ENCODE measurements at regions not wholly inside any gene's neighbourhood (a gene's known extent, or its start where the extent isn't known, plus 50 kb on each side); places are given as distances from the start of the nearest gene placed in this dataset.
"Not testable (repeated sequence)": the region's sequence is repeated elsewhere in the genome, so short reads cannot be mapped to it uniquely, and the experiment has no call there.

DNA sequence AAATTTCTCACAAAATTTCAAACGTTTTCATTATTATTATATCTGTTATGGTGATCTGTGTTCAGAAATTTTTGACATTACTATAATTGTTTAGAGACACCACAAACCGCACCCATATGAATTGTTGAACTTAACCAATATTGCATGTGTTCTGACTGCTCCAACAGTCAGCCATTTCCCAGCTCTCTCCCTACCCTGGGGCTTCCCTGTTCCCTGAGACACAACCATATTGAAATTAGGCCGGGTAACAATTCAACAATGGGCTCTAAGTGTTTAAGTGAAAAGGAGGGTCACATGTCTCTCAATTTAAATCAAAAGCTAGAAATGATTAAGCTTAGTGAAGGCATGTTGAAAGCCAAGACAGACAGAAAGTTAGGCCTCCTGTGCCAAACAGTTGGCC, 424.0 kb downstream of the DSC3 start:
- DNase-seq: no peak

DNA sequence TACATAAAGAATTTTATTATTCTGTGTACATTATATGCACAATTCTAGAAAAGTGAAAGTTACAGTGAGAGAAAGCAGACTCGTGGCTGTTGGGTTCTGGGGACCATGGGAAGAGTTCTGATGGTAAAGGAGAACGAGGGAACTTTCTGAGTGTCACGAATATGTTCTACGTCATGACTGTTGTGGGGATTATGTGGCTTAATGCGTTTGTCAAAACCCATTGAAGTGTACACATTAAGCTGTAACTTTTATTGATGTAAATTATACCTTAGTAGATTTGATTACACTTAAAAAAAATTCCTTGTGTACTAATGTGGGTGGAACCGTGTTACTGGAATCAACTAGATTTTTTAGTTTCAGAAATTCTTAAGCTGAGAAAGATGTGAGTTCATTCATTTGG, 426.1 kb downstream of the DSC3 start:
- no peak for DNase-seq

DNA sequence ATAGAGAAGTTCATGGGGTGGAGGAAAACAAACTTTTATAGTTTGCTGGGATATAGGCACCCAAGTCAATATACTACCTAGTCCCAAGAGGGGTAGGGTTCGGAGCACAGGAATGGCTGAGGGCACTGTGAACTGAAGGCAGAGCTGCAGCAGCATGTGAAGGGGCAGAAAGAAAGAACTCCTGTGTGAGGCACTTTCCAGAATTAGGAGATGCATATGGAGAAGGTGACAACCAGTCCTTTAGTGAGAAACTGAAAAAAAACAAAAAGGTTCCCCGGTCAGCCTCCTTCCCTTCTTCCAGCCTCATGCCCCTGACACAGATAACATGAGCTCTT, 429.1 kb downstream of the DSC3 start:
- no peak for DNase-seq

DNA sequence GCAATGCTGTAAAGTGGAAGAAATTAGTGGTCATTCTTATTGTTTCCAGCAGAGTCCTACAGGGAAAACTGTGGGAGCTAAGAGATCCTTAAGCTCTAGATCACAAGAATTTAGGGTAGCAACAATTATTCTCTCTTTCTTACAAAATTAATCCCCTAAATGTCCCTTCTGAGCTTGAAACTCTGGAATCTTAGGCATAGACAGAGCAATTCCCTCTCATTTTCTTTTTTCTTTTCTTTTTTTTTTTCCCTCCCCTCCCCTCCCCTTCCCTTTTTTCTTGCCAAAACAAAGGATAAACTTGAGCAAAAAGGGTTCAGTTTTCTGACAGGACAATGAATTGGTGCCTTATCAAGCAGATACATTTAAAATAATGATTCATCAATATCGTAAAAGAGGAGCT, 441.0 kb downstream of the DSC3 start:
- DNase-seq: no peak

DNA sequence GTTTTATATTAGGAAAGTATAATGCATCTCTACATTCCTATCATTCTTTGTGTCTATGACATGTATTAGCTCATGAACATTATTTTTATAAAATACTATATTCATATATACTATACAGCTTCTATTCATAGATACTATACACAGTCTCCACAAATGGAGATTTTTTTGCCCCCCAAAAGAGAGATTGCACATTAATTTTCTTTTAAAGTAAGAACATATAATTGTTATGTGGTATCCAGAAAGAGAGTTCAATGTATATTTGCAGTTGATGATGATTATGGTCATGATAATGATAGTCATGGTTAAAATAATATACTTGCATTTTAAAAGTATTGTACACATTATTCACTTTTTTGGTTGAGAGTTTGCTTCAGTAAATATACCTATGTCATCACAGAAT, 445.3 kb downstream of the DSC3 start:
- no peak for DNase-seq

DNA sequence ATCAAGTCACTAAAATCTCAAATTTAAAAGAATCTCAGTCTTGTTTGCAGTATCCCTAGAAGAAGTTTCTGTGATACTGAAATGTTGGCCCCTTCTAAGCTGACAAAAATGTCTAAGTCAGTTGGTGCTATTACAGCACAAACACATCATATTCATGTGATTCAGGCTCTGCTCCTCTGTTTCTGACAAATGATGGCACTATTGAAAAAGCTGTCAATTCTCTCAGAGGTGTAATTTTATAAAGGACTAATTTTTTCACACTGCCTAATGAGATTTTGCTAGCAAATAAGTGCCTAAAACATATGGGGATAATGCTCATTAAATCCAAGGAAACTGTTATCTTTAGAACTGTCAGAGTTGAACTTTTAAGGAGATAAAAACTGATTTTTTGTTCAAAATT, 445.9 kb downstream of the DSC3 start:
- DNase-seq: no peak

DNA sequence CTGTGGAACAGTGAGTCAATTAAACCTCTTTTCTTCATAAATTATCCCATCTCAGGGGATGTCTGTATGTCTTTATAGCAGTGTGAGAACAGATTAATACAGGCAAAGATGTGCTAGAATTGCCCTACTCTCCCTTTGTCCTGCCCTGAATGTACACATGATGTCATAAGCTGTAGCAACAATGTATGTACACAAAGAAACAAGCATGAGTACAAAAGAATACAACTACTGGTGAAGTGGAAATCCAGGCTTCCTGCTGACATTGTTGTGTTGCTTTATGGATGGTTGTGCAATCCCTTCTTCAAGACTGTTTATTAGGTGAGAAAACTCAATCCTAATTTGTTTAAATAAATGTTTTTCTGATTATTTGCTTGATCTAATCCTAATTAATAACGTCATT, 446.6 kb downstream of the DSC3 start:
- no peak for DNase-seq

DNA sequence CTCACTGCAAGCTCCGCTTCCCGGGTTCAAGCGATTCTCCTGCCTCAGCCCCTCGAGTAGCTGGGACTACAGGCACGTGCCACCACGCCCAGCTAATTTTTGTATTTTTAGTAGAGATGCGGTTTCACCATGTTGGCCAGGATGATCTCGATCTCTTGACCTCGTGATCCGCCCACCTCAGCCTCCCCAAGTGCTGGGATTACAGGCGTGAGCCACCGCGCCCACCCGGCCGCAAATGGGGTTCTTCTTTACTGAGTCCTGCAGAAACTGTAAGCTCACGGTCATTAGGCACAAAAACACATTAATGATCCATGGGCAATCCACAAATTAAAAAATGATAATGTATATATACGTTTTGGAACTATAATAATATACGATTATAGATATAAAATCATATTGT, 447.6 kb downstream of the DSC3 start:
- not testable (repeated sequence) for DNase-seq

DNA sequence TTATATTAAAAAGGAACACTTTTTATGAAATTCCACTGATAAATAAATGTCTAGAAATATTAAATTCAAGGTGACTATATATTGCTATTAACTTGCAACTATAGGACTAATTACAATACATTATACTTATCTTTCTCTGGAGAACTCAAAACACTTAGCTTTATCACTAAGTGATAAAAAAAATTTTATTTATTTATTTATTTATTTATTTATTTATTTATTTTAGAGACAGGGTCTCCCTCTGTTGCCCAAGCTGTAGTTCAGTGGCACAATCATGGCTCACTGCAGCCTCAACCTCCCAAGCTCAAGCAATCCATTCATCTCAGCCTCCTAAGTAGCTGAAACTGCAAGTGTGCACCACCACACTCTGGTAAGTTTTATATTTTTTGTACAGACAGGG, 451.1 kb downstream of the DSC3 start:
- DNase-seq: no peak

DNA sequence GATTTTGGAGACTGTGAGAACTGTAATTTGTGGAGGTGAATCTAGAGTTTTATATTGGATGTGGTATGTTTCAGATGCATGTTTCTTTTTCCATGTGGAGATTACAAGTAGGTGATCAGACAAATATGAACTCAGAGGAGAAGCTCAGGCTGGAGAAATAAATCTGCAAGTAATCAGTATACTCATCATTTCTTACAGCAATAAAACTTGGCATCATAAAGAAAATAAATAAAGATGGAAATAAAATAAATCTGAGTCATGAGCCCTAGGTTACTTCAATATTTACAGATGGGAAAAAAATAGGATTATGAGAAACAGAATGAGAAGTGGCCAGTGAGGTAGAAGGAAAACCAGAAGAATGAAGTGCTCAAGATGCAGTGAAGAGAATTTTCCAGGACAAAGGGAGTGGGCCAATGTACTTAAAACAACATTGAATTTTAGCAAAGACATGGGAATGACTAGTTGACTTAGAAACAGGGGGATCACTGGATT, 453.8 kb downstream of the DSC3 start:
- no peak for DNase-seq

DNA sequence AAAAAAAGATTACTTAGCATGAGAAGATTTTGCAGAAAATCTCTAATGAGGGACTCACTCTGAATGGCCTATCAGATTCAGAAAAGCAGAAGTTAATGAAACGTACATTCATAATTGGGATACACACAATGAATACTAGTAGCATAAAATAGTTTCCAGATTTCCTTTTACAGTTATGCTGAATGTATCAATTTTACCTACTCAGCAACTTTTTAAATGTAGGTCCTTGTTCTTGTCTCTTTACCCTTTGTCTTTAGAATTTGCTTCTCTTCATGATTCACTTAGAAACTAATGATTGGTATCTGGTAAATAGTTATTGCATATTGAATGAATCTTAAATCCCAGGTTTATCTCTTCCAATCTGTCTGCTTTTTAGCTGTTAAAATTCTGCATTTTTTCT, 458.8 kb downstream of the DSC3 start:
- DNase-seq: no peak

DNA sequence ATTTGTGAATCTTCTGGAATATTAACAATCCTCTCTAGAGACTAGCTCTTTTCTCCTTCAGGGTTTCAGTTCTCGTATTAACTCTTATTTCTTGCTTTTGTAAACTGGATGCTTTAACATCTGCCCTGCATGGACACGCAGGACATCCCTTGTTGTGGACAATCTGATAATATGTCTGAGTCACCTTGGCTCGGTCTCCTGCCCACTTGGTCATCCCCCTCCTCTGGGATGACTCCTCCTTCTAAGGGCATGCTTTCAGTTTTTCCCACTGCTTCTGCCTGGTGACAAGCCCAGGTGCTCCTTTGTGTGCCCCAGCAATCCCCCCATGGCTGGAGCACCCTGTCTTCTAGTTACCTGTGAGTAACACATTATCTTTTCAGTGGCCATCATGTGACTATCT, 460.5 kb downstream of the DSC3 start:
- DNase-seq: no peak

DNA sequence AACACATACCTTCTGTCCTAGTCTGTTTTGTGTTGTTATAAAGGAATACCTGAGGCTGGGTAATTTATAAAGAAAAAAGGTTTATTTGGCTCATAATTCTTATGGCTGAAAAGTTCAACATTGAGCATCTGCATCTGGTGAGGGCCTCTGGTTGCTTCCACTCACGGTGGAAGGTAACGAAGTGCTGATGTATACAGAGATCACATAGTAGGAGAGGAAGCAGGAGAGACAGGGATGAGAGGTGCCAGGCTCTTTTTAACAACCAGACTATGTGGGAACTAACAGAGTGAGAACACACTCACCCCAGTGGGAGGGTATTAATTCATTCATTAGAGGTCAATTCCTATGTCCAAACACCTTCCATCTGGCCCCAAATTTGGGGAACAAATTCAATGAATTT, 463.8 kb downstream of the DSC3 start:
- no peak for DNase-seq

DNA sequence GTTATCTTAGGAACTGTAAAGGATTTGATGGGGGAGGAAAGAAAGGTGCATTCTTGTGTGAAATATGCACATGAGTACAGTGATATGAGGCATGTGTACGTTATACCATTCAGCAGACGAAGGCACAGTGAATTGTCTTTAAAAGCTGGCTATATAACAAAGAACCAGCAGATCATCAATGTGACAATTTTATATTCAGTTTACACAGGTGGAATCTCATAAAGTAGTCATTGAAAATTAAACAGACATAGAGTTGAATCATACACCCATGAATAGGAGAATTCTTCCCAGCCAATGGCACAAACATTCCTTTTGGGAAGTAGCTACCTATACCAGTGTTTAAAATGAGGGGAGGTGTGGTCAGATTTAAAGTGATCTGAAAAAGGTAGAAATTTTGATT, 470.3 kb downstream of the DSC3 start:
- DNase-seq: no peak

DNA sequence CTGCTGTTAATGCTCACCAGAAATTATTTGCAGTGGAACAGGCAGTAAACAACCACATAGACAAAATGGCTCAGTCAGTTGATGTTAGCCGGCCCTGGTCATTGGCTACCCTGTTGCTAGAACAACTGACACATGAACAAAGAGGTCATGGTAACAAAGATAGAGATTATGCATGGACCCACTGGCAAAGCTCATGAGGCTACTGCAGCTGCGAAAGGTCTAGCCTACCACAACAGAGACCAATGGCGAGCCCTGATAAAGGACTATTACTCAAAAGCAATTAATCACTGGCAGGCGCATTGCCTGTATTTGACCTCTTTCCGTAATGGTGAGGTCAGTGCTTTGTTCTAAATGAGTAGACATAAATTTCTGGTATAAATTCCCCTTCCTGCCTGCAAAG, 474.2 kb downstream of the DSC3 start:
- DNase-seq: no peak

DNA sequence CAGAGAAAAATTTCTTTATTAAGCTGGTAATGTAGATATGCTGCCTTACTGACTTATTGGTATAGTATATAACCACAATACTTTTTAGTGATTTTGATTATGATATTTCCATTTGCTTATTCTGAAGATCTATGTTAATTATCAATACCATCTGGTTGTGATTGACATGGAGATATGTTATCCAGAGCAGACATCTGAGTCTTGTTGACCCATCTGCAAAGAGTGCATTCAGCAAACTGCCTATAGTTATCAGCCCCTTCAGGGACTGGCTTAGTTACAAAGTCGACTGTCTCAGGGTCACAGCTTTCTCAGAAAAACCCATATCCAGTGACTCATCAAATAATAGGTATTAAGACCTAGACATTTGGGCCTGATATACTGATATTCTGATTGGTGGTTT, 475.7 kb downstream of the DSC3 start:
- no peak for DNase-seq

DNA sequence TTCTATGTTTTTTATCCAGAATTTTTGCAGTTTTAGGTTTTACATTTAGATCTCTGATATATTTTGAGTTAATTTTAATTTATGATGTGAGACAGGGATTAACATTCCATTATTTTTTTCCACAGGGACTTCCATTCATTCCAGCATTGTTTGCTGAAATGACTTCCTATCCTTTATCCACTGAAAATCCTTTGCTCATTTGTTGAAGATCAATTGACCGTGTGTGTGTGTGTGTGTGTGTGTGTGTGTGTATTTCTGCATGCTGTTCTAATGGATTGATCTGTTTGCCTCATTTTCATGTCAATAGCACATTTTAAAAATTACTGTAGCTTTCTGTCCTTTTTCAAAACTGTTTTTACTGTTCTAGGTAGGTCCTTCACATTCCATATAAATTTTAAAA, 480.3 kb downstream of the DSC3 start:
- DNase-seq: no peak

DNA sequence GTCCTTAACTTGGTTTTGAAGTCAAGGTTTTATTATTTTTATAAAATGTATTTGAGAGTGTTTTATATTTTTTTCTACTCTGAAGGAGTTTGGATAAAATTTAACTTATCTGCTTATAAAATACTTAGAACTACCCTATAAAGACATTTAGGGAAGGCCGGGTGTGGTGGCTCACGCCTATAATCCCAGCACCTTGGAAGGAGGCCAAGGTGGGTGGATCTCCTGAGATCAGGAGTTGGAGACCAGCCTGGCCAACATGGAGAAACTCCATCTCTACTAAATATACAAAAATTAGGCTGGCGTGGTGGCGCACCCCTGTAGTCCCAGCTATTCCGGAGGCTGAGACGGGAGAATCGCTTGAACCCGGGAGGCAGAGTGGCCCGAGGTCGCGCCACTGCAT, 486.4 kb downstream of the DSC3 start:
- DNase-seq: no peak

DNA sequence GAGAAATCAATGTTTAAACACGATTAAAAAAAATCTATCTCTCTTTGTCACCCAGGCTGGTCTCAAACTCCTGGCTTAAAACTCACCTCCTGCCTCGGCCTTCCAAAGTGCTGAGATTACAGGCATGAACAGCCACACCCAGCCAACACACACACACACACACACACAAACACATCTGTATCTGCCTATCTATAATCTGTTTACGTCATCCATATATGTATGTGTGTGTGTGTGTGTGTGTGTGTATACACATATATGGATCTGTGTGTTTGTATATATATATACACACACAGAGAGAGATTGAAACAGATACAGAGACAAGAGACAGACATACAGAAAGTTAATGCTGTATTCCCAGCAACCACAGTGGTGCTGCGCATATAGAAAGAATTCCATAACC, 497.1 kb downstream of the DSC3 start:
- no peak for DNase-seq

DNA sequence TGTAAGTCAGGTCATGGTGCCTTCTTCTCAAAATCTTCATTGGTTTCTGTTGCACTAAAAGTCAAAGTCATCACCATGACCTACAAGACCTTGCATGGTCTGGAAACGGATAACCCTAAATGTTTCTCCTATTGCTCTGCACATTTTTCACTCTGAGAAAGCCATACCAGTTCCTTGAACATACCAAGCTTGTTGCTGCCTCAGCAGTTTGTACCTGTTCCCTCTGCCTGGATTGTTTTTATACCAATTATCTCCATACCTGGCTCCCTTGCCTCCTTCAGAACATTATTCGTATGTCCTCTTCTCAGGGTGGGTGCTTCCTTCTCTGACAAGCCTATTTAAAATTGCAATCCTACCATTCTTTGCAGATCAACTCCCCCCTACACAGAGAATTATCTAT, 498.4 kb downstream of the DSC3 start:
- no peak for DNase-seq

DNA sequence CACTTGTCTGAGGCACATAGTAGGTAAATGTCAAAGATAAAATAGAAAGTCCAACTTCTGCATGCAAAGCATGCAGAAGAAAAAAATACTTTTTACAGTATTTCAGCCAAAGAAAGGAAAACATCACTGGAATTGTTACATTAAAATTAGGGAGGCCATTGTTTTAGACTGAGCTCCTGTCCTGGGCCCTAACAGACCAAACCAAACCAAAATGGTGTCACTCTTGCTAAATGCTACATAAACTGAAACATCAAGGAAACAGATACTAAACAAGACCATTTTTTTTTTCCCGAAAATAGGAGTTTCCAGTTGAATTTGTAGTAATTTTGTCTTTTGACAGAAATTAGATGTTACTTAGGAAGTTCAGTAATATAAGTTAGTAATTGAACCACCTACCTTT, 508.8 kb downstream of the DSC3 start:
- no peak for DNase-seq

DNA sequence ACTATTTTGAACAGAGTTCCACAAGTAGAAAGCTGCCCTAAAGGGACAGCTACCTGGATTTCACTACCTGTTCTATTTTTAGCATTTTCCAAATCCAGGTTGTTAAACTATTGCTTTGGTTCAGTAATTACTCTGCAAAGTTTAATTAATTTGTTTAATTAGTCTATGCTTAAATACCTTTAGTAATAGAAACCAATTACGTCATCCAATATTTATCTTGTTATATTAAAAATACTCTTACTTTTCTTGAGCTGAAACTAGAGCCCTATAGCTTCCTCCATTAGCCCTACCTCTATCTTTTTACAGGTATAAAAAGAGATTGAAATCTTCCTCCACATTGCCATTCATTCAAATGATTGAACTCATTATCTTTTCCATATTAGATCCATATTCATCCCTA, 514.6 kb downstream of the DSC3 start:
- DNase-seq: no peak

DNA sequence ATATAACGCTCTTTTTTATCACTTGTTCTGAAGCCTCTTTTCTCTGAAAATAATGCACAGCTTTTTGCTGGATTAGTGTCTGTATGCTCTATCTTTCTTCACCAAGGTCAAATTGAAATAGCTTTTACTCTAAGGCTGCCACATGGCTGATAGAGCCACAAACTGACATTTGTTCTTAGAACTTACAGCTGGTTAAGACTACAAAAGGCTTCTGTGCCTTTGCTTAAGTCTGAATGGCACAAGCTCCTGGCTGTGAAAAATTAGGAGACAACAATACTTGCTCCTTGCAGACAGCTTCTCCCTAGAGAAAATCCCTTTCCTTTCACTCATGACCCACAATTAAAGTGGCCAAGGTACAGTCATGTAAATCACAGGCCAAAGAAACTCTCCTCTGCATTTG, 515.3 kb downstream of the DSC3 start:
- DNase-seq: no peak

DNA sequence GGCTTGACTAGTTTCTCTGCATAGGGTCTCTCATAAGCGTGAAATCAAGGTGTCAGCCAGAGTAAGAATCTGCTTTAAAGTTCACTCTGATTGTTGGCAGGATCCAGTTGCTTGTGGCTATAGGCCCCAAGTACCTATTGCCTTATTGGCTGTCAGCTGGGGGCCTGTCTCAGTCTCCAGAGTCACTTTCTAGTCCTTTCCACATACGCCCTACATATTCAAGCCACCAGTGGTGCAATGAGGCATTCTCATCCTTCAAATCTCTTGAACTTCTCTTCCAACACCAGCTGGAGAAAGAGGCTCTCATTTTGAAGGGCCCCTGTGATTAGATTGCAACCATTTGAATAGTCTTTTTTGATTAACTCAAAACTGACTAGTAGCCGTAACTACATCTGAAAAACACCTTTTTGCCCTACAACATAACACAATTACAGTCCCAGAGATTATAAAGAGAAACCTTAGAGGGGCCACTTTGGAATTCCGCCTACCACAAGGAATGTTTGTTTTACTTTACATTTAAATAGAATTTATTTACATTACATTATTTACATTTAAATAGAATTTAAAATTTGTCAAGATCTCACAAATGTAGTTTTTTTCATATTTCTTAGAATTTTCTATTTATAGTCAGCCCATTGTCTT, 520.1 kb downstream of the DSC3 start:
- DNase-seq: no peak

DNA sequence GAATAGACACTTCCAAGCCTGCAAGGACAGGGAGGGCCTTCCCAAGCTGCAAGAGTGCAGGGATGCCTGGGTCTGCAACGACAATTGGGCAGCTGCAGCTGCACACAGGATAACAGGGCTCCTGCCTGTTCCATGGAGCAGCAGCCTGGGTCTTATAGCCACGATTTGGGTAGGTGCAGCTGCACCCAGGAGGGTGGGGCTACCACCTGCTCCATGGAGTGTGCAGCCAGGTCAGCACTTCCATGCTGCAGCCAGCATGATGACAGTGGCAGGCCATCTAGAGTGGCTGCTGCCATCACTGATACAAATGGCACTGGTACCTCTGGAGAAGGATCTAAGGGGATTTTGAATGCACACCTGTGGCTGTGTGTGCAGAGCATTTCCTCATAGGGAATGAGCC, 528.5 kb downstream of the DSC3 start:
- no peak for DNase-seq

DNA sequence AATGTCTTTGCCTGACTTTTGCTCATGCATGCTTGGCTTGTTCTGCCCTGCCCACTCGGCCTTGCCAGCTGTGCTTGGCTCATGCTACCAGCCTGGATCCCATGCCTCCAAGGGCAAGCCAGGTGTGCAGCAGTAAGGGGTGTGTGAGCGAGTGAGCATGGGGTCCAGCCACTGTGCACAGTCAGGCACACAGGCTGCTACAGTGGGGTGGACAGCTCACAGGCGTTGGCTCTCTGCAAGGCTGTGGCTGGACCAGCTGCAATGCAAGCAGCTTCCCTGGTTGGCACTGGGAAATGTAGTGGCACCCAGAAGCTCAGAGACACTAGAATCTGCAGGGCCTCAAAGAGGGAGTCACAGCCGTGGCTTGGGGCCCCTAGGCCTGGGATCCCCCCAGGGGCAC, 529.7 kb downstream of the DSC3 start:
- DNase-seq: no peak

Measured in fibroblast of skin of right biceps (primary cell).